Left cardiac atrium (tissue), 4 donors: ENCODE measurements at regions not wholly inside any gene's neighbourhood (a gene's known extent, or its start where the extent isn't known, plus 50 kb on each side); places are given as distances from the start of the nearest gene placed in this dataset.
"Not testable (repeated sequence)": the region's sequence is repeated elsewhere in the genome, so short reads cannot be mapped to it uniquely, and the experiment has no call there.

ENCODE experiments used
- ATAC-seq, 2 donors: fragments of 200-7000 bp; cut with Tn5 transposase; one replicate each; pipeline ENCODE4 v1.9.1; 2020; ENCODE audit warnings: mild to moderate bottlenecking in 2 of 2, moderate library complexity in 2 of 2
- DNase-seq: peaks from one replicate; pipeline ENCODE4 v3.0.0-alpha.2; 2020
- intact Hi-C, 2 donors: fragments of 100-400 bp; cut with DNase I; formaldehyde crosslinking; loops; one replicate each; pipeline versions ENCODE4 v1.14.1 to v1.15.1; 2022 to 2023
- donor health status: DM: no; HTN: yes; CAD: no.
- donor health status: DM: no; HTN: yes; CAD: no; lungs with severe emphysema.
- donor health status: DM: yes; HTN: yes; CAD: no.
- donor health status: Dilated cardiomyopathy.

DNA sequence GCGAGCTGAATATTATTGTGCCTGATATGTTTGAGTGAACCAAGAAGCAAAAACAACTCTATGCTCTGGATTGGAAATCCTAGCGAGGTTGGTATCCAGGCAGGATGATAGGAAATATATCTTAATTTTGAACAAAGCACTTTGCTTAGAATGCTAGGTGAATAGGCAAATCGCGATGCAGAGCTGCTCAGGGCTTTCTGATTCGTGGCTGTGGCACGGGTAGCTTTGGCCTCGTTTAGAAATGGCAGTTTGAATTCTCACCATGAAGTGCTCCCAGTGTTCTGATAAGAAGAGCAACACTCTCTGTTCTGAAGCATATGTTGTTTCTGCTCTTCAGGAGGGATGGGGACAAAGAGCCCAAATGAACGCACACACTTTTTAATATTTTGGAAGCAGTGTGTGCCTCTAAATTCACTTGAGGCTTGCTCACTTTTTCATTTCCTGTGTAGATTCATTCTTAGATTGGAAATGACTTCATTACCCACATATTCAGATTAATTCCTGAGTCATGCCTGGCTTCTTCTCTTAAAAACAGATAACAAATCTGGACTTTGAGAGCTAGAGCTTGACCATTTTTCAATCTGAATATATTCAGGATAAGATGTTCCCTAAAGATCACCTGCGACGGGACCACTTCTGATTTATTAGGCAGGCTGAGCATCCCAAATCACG lies 200.9 kb downstream of the RPAP3 start:
- ATAC-seq (no peak), DNase-seq (no peak)
- intact Hi-C loops, result no loop called here

DNA sequence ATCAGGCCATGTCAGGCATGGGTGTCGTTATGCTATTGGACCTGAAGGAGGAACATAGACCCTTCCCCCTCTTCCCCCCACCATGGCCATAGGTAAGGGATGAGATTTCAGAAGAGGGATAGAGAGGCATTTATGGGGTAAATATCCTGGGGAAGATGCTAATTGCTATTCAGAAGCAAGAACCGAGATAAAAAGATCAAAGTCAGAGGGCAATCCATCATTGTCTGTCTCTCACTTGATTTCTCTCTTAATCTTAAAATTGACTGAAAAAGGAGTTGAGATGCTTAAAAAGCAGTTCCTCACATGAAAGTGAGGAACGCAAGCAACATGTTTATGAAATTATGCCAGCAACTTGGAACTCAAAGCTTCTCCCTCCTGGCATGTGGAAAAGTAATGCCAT lies 212.0 kb downstream of the RPAP3 start:
- no peak for DNase-seq
- intact Hi-C loops, result no loop called here
- no peak for ATAC-seq

DNA sequence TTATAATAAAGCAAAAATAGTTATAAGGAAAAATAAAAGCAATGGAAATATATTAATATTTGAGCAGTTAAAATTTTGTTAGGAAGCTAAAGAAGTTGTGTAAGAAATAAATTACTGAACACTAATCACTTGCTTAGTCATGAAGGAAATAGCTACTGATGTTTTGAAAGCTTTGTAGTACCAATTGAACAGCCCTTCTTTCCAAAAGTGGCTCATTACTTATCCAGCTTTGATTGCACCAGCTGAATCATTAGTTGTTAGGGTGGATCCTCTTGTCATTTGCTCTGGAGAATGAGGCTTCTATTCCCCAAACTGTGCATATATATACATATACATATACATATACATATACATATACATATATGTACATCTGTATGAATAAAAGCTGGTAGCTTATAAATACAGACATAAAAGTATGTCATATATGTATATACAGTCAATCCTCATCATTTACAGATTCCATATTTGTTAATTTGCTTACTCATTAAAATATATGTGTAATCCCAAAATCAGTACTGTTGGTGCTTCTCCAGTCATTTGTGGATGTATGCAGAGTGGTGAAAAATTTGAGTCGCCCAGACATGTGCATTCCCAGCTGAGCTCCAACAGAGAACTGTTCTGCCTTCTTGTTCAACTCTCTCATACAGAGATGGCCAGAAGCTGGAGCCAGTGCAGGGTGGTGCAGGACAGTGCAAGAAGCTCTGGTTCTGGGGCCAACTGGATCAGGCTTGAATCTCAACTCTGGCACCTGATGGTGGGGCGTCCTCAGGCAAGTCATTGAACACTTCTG lies 214.1 kb downstream of the RPAP3 start:
- DNase-seq (no peak), ATAC-seq (no peak)
- intact Hi-C loops, result no loop called here

DNA sequence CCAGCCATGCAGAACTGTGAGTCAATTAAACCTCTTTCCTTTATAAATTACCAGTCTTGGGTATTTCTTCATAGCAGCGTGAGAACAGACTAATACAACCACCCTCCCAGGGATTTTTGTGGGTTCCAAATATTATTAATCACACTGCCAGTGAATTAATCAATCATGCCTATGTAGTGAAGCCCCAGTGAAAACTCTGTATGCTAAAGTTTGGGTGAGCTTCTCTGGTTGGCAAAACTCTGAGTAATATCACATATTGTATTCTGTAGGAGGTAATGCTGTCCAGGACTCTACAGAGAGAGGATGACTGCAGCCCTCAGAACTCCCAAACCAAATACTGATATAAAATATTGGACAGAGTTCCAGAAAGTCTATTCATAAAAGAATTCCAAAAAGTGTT lies 216.9 kb downstream of the RPAP3 start:
- intact Hi-C loops, result no loop called here
- ATAC-seq (no peak), DNase-seq (no peak)

DNA sequence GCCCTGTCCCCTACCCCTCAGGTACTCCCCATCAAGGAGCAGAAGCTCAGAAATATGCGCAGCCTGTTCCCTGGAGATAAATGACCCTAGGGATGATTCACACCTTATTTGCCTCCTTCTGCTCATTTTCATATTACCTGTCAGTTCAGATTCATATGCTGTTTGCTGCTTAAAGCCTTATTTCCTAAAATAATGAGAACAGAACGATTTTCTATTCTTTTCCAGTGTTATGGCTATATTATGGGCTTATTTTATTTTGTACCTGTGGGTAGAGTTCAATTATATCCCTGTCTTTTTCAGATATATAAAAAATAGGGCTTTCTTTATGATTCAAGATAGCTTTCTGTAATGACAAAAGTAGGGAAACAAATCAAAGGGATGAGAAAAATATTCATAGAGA lies 224.8 kb downstream of the RPAP3 start:
- DNase-seq (no peak), ATAC-seq (no peak)
- intact Hi-C loops, result no loop called here

DNA sequence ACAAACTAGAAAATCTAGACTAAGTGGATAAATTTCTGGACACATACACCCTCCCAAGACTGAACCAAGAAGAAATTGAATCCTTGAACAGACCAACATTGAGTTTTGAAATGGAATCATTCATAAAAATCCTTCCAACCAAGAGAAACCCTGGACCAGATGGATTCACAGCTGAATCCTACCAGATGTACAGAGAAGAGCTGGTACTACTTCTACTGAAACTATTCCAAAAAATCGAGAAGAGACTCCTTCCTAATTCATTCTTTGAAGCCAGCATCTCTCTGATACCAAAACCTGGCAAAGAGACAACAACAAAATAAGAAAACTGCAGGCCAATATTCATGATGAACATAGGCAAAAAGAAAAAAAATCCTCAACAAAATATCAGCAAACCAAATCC lies 227.4 kb downstream of the RPAP3 start:
- ATAC-seq, result no peak
- intact Hi-C loops, result no loop called here
- no peak for DNase-seq

DNA sequence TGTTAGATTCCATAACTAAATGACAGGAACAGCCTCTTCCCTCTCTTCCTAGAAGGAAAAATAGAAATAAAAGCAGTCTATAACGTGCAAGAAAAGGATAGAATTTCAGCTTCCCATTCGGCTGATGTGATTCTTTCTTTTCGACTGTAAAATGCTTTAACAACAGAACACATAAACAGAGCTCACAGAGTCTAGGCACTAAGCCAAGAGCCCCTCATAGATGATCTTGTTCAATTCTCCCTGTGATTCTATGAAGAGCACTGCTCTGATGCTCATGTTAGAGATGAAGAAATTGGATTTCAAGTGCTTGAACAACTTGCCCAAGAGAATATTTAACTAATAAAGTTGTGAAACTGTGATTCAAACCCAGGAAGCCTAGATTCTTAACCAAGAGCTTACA lies 232.7 kb downstream of the RPAP3 start:
- ATAC-seq (no peak), DNase-seq (no peak)
- intact Hi-C loops, result no loop called here

DNA sequence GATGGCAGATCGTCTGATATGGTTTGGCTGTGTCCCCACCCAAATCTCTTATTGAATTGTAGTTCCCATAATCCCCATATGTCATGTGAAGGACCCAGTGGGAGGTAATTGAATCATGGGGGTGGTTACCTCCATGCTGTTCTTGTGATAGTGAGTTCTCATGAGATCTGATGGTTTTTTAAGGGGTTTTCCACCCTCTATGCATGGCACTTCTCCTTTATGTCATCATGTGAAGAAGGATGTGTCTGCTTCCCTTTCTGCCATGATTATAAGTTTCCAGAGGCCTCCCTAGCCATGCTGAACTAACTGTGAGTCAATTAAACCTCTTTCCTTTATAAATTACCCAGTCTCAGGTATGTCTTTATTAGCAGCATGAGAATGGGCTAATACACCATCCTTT lies 235.5 kb downstream of the RPAP3 start:
- ATAC-seq, DNase-seq, intact Hi-C loops: not testable (repeated sequence)

DNA sequence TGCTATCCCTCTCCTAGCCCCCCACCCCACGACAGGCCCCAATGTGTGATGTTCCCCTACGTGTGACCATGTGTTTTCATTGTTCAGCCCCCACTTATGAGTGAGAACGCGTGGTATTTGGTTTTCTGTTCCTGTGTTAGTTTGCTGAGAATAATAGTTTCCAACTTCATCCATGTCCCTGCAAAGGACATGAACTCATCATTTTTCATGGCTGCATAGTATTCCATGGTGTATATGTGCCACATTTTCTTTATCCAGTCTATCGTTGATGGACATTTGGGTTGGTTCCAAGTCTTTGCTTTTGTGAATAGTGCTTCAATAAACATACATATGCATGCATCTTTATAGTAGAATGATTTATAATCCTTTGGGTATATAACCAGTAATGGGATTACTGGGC lies 241.9 kb downstream of the RPAP3 start:
- ATAC-seq, intact Hi-C loops, DNase-seq: not testable (repeated sequence)

DNA sequence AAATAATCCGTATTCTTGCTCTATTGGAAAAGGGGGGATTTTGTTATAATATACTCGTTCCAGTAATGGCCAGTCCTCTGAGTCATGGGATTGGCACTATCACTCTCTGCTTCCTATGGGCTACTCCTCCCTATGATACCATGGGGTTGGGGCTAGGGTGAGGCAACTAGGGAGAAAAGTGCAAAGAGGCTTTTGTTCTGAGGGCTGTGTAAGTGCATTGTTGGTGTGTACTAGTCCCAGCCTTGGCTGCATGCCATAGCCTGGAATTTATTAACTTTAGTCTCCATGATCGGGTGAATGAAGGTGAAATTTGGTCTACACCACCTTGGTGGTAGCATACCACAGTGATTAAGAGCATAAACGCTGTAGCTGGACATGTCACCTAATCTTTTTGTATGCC lies 247.6 kb downstream of the RPAP3 start:
- intact Hi-C loops, result no loop called here
- ATAC-seq, result no peak
- no peak for DNase-seq

DNA sequence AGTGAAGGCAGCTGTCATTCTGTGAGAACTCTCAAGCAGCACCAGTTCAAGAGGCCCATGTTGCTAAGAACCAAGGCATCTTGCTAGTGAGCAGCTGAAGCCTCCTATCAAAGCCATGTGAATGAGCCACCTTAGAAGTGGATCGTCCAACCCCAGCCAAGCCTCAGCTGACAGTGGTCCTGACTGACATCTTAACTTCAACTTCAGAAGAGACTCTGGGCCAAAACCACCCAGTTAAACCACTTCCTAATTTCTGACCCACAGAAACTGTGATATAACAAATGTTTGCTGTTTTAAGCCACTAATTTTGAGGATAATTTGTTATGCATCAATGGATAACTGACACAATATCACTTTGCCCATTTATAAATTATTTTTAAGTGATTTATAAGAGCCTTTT lies 256.0 kb downstream of the RPAP3 start:
- DNase-seq (no peak), ATAC-seq (no peak)
- intact Hi-C loops, result no loop called here

DNA sequence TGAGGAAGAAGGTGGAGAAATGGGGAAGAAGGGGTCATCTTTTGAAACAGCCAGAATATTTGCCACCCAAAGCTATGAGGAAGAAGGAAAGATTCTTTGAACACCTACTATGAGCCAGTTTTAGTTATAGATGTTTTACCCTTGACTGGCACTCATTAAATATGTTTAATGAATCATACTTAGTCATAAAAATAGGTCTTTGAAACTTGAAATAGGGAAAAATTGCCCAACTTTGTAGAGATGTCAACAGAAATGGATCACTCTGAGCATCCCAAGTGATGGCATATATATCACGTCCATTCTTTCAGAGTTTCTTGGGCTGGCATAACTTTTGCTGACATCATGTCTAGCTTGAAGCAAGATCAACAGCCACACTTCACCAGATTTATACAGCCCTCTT lies 263.5 kb downstream of the RPAP3 start:
- DNase-seq (no peak), ATAC-seq (no peak)
- intact Hi-C loops, result no loop called here

DNA sequence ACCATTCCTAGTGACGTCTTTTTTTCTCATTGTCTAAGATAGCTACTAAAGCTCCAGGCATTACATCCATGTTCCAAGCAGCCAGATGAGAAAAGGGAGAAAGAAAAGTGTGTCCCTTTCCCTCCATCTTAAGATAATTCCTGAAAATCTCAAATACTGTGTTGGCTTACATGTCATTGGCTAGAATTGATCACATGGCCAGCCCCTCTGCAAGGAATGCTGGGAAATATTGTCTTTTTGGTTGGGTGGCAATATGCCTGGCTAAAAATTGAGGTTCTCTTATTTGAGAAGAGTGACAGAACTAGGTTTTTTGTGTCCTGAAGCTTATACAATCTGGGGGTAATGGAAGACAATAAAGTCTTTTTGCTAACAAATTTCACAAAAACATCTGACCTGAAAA lies 264.3 kb downstream of the RPAP3 start:
- DNase-seq (no peak), ATAC-seq (no peak)
- intact Hi-C loops, result no loop called here

DNA sequence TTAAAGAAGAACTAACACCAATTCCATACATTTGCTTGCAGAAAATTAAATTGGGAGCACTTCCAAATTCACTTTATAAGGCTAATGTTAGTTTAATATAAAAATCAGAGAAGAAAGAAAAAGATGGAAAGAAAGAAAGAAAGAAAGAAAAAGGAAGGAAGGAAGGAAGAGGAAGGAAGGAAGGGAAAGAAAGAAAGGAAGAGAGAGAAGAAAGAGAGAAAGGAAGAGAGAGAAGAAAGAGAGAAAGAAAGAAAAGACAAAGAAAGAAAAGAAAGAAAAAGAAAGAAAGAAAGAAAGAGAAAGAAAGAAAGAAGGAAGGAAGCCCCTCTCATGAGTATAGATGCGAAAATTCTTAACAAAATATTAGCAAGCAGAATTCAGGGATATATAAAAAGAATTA lies 267.7 kb downstream of the RPAP3 start:
- intact Hi-C loops, result no loop called here
- DNase-seq (no peak), ATAC-seq (no peak)

DNA sequence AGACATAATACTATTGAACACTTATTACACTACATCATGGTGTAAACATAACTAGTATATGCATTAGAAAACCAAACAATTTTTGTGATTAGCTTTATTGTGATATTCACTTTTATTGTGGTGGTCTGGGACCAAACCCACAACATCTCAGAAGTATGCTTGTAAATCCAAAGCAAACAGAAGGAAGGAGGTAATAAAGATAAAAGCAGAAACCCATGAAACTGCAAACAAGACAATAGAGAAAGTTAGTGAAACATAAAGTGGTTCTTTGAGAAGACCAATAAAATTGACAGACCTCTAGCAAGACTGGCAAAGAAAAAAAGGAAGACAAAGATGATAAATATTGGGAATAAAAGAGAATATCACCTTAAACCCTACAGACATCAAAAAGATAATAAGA lies 268.3 kb downstream of the RPAP3 start:
- intact Hi-C loops, result no loop called here
- DNase-seq (no peak), ATAC-seq (no peak)

DNA sequence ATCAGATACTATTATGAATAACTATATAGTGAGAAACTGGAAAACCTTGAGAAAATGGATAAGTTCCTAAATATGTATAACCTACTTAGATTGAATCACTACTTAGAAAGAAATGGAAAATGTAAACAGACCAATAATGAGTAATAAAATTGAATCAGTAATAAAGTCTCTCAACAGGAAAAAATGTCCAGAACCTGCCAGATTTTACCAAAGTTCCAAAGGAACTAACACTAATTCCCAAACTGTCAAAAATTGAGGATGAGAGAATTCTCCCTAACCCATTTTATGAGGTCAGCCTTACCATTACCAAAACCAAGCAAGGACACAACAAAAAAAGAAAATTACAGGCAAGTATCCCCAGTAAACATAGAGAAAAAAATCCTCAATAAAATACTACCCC lies 272.0 kb downstream of the RPAP3 start:
- no peak for ATAC-seq
- intact Hi-C loops, result no loop called here
- DNase-seq, result no peak

DNA sequence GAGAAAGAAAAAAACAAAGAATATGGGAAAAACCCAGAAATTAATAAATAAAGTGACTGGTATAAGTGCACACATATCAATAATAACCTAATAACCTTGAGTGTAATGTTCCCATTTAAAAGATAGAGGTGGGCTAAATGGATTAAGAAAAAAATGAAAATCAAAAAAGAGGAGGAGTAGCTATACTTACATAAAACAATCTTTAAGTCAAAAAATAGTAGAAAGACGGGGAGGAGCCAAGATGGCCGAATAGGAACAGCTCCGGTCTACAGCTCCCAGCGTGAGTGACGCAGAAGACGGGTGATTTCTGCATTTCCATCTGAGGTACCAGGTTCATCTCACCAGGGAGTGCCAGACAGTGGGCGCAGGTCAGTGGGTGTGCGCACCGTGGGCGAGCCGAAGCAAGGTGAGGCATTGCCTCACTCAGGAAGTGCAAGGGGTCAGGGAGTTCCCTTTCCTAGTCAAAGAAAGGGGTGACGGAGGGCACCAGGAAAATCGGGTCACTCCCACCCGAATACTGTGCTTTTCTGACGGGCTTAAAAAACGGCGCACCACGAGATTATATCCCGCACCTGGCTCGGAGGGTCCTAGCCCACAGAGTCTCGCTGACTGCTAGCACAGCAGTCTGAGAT lies 279.0 kb downstream of the RPAP3 start:
- intact Hi-C loops, ATAC-seq, DNase-seq: not testable (repeated sequence)

DNA sequence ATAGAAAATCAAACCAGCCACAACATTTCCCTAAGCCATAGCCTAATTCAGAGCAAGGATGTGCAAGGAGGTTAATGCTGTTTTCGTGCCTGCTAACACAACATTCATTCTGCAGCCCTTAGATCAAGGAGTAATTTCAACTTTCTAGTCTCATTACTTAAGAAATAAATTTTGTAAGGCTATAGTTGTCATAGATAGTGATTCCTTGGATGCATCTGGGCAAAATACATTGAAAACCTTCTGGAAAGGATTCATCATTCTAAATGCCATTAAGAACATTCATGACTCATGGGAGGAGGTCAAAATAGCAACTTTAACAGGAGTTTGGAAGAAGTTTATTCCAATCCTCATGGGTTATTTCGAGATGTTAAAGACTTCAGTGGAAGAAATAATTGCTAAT lies 283.2 kb downstream of the RPAP3 start:
- DNase-seq, result no peak
- no peak for ATAC-seq
- intact Hi-C loops, result no loop called here

DNA sequence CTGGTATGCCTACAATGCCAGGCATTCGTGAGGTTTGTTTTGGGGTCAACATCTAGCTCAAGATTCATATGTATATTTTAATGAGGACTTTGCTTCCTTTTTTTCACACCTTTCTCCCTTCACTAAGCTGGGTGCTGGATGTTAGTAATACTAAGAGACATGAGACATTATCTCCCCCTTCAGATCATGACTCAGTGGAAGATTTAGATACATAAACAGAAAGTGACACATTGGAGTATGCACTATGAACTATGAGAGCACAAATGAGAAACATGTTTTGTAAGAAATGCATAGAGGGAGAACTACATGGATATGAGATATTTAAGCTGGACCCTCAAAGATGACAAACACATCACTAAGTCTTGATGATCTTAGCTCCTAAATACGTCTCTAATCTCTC lies 286.3 kb downstream of the RPAP3 start:
- DNase-seq, result no peak
- intact Hi-C loops, result no loop called here
- ATAC-seq, result no peak

DNA sequence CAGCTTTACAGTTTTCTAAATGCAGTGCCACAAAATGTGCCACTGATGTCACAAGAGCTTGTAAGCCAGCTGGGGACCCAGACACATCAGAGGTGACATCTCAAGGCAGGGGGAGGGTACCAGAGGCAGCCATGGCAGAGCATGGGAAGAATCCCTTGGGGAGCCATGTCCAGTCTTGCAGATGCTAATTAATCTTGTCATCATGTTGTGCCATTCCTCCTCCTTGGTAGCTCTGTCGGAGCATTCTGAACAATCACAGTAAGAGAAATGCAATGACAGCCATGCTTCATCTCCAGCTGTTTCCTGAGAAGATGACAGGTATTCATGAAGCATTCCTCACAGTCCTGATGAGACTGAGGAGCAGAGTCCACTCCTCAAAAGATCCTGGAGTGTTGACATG lies 287.9 kb downstream of the RPAP3 start:
- DNase-seq, result no peak
- intact Hi-C loops, result no loop called here

DNA sequence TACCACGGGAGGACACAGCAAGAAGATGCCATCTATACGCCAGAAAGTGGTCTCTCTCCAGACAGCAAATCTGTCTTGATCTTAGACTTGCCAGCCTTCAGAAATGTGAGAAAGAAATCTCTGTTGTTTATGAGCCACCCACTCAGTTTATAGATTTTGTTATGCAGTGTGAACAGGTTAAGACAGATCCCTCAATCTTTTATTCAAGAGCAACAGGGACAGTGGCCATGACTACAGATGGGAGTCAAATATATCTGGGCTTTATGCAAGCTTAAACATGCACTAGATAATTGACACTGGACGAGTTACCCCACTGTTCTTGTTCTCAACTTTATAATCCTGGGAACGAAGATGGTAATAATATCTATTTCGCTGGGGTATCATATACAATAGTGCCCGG lies 288.7 kb downstream of the RPAP3 start:
- intact Hi-C loops, result no loop called here
- no peak for ATAC-seq
- DNase-seq, result no peak

More for the DNA sequence above, 287.9 kb downstream of the RPAP3 start:
- ATAC-seq, result no peak
